HEK293 (cell line): ENCODE measurements at regions not wholly inside any gene's neighbourhood (a gene's known extent, or its start where the extent isn't known, plus 50 kb on each side); places are given as distances from the start of the nearest gene placed in this dataset.

Source experiments
- CTCF ChIA-PET: fragments of 350-600 bp; formaldehyde crosslinking; extraction: SDS; loops from one replicate; lab custom pipeline; 2021; ENCODE audit warnings: antibody characterized with exemption; lab: Yijun Ruan, JAX
- POLR2A ChIA-PET: fragments of 300-600 bp; formaldehyde crosslinking; extraction: SDS; loops from one replicate; lab custom pipeline; 2020; ENCODE audit warnings: antibody characterized with exemption, inconsistent platforms; lab: Yijun Ruan, JAX
- H3K27ac ChIP-seq: fragments of 200-500 bp; sonication (Bioruptor generic); 2 replicates; pipeline ENCODE4 v1.5.1; 2014; ENCODE audit warnings: low read depth, low read length, control low read depth, inconsistent platforms; ENCODE audit errors: extremely low read depth
- H3K36me3 ChIP-seq, 2 experiments: fragments of 200-500 bp in 1 of 2; sonication (Bioruptor generic) in 1 of 2; 1 replicate in 1 of 2; 2 replicates in 1 of 2; pipeline ENCODE4 v1.5.1; 2014 to 2017; ENCODE audit warnings: inconsistent platforms in 2 of 2, low read length in 2 of 2; ENCODE audit not compliant: control insufficient read depth in 2 of 2, insufficient read depth in 1 of 2
- H3K4me1 ChIP-seq: fragments of 200-500 bp; sonication (Bioruptor generic); 2 replicates; pipeline ENCODE4 v1.5.1; 2014; ENCODE audit warnings: mild to moderate bottlenecking, low read length, inconsistent platforms; ENCODE audit not compliant: control insufficient read depth, insufficient read depth
- H3K4me3 ChIP-seq: 2 replicates; pipeline ENCODE4 v1.5.1; 2011; ENCODE audit warnings: low read depth, mild to moderate bottlenecking, control low read depth, low read length, moderate library complexity
- H3K9me3 ChIP-seq: fragments of 200-500 bp; sonication (Bioruptor generic); 2 replicates; pipeline ENCODE4 v1.5.1; 2014; ENCODE audit warnings: low read depth, low read length, inconsistent platforms; ENCODE audit not compliant: control insufficient read depth, insufficient read depth
- AEBP2 ChIP-seq: fragments of 450-650 bp; formaldehyde crosslinking; IDR thresholded peaks from 2 replicates; pipeline ENCODE4 v1.5.1; 2016; ENCODE audit warnings: missing biosample characterization, missing genetic modification characterization, borderline replicate concordance
- GLI4 ChIP-seq: fragments of 450-650 bp; formaldehyde crosslinking; IDR thresholded peaks from 2 replicates; pipeline ENCODE4 v1.5.1; 2016; ENCODE audit warnings: missing biosample characterization, missing genetic modification characterization
- GLIS2 ChIP-seq: fragments of 450-650 bp; formaldehyde crosslinking; IDR thresholded peaks from 2 replicates; pipeline ENCODE4 v1.5.1; 2016; ENCODE audit warnings: missing biosample characterization, missing genetic modification characterization
- HOXC10 ChIP-seq: sonication (generic); formaldehyde crosslinking; IDR thresholded peaks from 2 replicates; pipeline ENCODE4 v1.8.1; 2023; ENCODE audit warnings: mild to moderate bottlenecking, missing genetic modification reagents
- PRDM1 ChIP-seq: fragments of 450-650 bp; formaldehyde crosslinking; IDR thresholded peaks from 2 replicates; pipeline ENCODE4; 2016; ENCODE audit warnings: missing biosample characterization, missing genetic modification characterization
- ZBTB1 ChIP-seq: fragments of 450-650 bp; formaldehyde crosslinking; IDR thresholded peaks from 2 replicates; pipeline ENCODE4 v1.5.1; 2016; ENCODE audit warnings: missing biosample characterization, missing genetic modification characterization
- ZNF114 ChIP-seq: fragments of 450-650 bp; formaldehyde crosslinking; IDR thresholded peaks from 2 replicates; pipeline ENCODE4 v1.5.0; 2017; ENCODE audit warnings: missing biosample characterization, missing genetic modification characterization
- ZNF155 ChIP-seq: fragments of 450-650 bp; formaldehyde crosslinking; IDR thresholded peaks from 2 replicates; pipeline ENCODE4 v1.5.1; 2016; ENCODE audit warnings: missing biosample characterization, missing genetic modification characterization
- ZNF157 ChIP-seq: fragments of 450-650 bp; formaldehyde crosslinking; IDR thresholded peaks from 2 replicates; pipeline ENCODE4 v1.5.1; 2016; ENCODE audit warnings: missing biosample characterization, missing genetic modification characterization
- ZNF169 ChIP-seq: fragments of 450-650 bp; formaldehyde crosslinking; IDR thresholded peaks from 2 replicates; pipeline ENCODE4 v1.5.1; 2016; ENCODE audit warnings: missing biosample characterization, missing genetic modification characterization
- ZNF221 ChIP-seq: fragments of 450-650 bp; formaldehyde crosslinking; IDR thresholded peaks from 2 replicates; pipeline ENCODE4 v1.5.1; 2017; ENCODE audit warnings: missing biosample characterization, missing genetic modification characterization, borderline replicate concordance
- ZNF26 ChIP-seq: fragments of 450-650 bp; formaldehyde crosslinking; IDR thresholded peaks from 2 replicates; pipeline ENCODE4 v1.5.1; 2016; ENCODE audit warnings: missing biosample characterization, missing genetic modification characterization
- ZNF266 ChIP-seq: fragments of 450-650 bp; formaldehyde crosslinking; IDR thresholded peaks from 2 replicates; pipeline ENCODE4 v1.5.1; 2016; ENCODE audit warnings: missing biosample characterization, missing genetic modification characterization, low read depth
- ZNF302 ChIP-seq: fragments of 450-650 bp; formaldehyde crosslinking; IDR thresholded peaks from 2 replicates; pipeline ENCODE4 v1.5.1; 2016; ENCODE audit warnings: missing biosample characterization, missing genetic modification characterization, low read depth
- ZNF324 ChIP-seq: fragments of 450-650 bp; formaldehyde crosslinking; IDR thresholded peaks from 2 replicates; pipeline ENCODE4 v1.5.1; 2016; ENCODE audit warnings: missing biosample characterization, missing genetic modification characterization
- ZNF426 ChIP-seq: fragments of 450-650 bp; formaldehyde crosslinking; IDR thresholded peaks from 2 replicates; pipeline ENCODE4 v1.5.1; 2017; ENCODE audit warnings: missing biosample characterization, missing genetic modification characterization, mild to moderate bottlenecking, inconsistent platforms, moderate library complexity
- ZNF501 ChIP-seq: fragments of 450-650 bp; formaldehyde crosslinking; IDR thresholded peaks from 2 replicates; pipeline ENCODE4 v1.5.1; 2016; ENCODE audit warnings: missing biosample characterization, missing genetic modification characterization
- ZNF596 ChIP-seq: fragments of 450-650 bp; IDR thresholded peaks from 2 replicates; pipeline ENCODE4 v1.5.0; 2018; ENCODE audit warnings: missing biosample characterization, mild to moderate bottlenecking, missing genetic modification characterization, moderate library complexity
- ZNF664 ChIP-seq: fragments of 450-650 bp; formaldehyde crosslinking; IDR thresholded peaks from 2 replicates; pipeline ENCODE4 v1.5.1; 2016; ENCODE audit warnings: missing biosample characterization, missing genetic modification characterization
- ZNF677 ChIP-seq: fragments of 450-650 bp; IDR thresholded peaks from 2 replicates; pipeline ENCODE4 v1.5.0; 2018; ENCODE audit warnings: missing biosample characterization, mild to moderate bottlenecking, missing genetic modification characterization, moderate library complexity
- ZNF701 ChIP-seq: fragments of 450-650 bp; formaldehyde crosslinking; IDR thresholded peaks from 2 replicates; pipeline ENCODE4 v1.5.1; 2016; ENCODE audit warnings: missing biosample characterization, missing genetic modification characterization
- ZNF792 ChIP-seq: fragments of 450-650 bp; formaldehyde crosslinking; IDR thresholded peaks from 2 replicates; pipeline ENCODE4 v1.5.1; 2016; ENCODE audit warnings: missing biosample characterization, missing genetic modification characterization
- ZXDB ChIP-seq: fragments of 450-650 bp; formaldehyde crosslinking; IDR thresholded peaks from 2 replicates; pipeline ENCODE4 v1.5.1; 2016; ENCODE audit warnings: missing biosample characterization, missing genetic modification characterization
- TF ChIP-seq, protein P1 (sequence below): fragments of 450-650 bp; formaldehyde crosslinking; IDR thresholded peaks from 2 replicates; pipeline ENCODE4 v1.5.1; 2017; ENCODE audit warnings: missing biosample characterization, missing genetic modification characterization
- TF ChIP-seq, protein P2 (sequence below): fragments of 450-650 bp; formaldehyde crosslinking; IDR thresholded peaks from 2 replicates; pipeline ENCODE4 v1.5.1; 2016; ENCODE audit warnings: missing biosample characterization, missing genetic modification characterization
- TF ChIP-seq, protein P3 (sequence below): fragments of 450-650 bp; IDR thresholded peaks from 2 replicates; pipeline ENCODE4 v1.5.1; 2018; ENCODE audit warnings: missing biosample characterization, mild to moderate bottlenecking, missing genetic modification characterization

DNA sequence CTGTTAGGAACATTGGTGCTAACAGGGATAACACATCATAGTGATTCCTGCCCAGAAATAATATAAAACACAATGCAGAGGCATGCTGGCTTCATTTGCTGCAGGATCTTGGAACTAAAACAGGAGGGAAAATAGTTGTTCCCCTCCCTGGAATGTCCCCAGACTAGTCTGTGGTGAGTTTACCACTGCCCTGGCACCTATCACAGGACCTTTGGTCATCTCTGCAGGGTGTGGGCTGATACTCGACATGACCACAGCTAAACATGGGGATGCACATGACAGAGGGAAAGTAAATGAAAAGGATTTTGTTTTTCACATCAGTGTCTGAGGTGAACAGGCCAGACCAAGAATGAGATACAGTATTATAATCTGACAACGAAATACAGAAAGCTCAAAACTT is 160.2 kb upstream of the DKK2 start (continued):
- TF ChIP-seq, protein P1, sequence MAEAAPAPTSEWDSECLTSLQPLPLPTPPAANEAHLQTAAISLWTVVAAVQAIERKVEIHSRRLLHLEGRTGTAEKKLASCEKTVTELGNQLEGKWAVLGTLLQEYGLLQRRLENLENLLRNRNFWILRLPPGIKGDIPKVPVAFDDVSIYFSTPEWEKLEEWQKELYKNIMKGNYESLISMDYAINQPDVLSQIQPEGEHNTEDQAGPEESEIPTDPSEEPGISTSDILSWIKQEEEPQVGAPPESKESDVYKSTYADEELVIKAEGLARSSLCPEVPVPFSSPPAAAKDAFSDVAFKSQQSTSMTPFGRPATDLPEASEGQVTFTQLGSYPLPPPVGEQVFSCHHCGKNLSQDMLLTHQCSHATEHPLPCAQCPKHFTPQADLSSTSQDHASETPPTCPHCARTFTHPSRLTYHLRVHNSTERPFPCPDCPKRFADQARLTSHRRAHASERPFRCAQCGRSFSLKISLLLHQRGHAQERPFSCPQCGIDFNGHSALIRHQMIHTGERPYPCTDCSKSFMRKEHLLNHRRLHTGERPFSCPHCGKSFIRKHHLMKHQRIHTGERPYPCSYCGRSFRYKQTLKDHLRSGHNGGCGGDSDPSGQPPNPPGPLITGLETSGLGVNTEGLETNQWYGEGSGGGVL (tag by site-specific recombination): no peak
- no peak for TF ChIP-seq ZNF596 (tag by site-specific recombination)
- TF ChIP-seq ZNF155 (tag by site-specific recombination): no peak
- no peak for TF ChIP-seq GLIS2
- TF ChIP-seq ZNF221 (tag by site-specific recombination): no peak
- TF ChIP-seq ZNF26 (tag by site-specific recombination): no peak
- no peak for TF ChIP-seq ZNF302 (tag by site-specific recombination)
- TF ChIP-seq ZNF266 (tag by site-specific recombination): no peak
- no peak for TF ChIP-seq ZNF426
- no peak for TF ChIP-seq ZNF664 (tag by site-specific recombination)

- no peak overlapping the region for H3K27ac ChIP-seq
- no peaks in the 10 kb centered on the region for H3K4me1 ChIP-seq
- POLR2A ChIA-PET: no interaction called here
- H3K36me3 ChIP-seq: no peaks in the 10 kb centered on the region
- H3K9me3 ChIP-seq: no peaks in the 10 kb centered on the region
- no peak for TF ChIP-seq ZNF114 (tag by site-specific recombination)
- TF ChIP-seq ZNF701 (tag by site-specific recombination): no peak
- TF ChIP-seq ZNF792 (tag by site-specific recombination): no peak
- TF ChIP-seq PRDM1 (tag by site-specific recombination): no peak
- no peak for TF ChIP-seq AEBP2 (tag by site-specific recombination)
- no peak for TF ChIP-seq ZXDB (tag by site-specific recombination)
- no peak for TF ChIP-seq ZBTB1 (tag by site-specific recombination)
- no peak for TF ChIP-seq HOXC10 (CRISPR knock-in tag)
- no peak for TF ChIP-seq ZNF169 (tag by site-specific recombination)
- no peak for TF ChIP-seq ZNF324 (tag by site-specific recombination)
- no peak for TF ChIP-seq ZNF501 (tag by site-specific recombination)
- TF ChIP-seq, all 188 proteins: peak for 0
- H3K4me3 ChIP-seq: no peak overlapping the region
- CTCF ChIA-PET: no interaction called here
These were observed 157.9 kb upstream of the DKK2 start for GRCh38 chr4:107194005-107194404.

DNA sequence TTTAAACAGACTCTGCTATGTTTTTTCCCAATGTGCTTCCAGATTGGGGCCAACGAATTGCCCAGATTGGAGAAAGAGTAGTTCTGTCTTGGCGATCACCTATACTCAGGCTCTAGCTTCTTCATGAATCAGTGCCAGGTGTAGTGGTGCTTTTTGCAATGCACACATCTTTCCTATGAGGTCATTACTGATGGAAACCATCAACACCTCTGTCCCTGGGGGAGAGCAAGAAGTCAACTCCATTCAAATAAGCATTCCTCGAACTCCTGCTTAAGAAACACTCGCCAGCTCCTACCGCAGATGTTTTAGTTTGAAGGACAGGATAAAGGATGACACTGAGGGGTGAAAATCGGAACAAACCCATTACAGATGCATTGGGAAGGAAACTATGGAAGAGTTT is 156.5 kb upstream of the DKK2 start:
- Histone ChIP-seq H3K9me3 (no peaks in the 10 kb centered on the region), H3K27ac (no peak overlapping the region), H3K4me3 (no peak overlapping the region), H3K36me3 (no peaks in the 10 kb centered on the region), H3K4me1 (no peaks in the 10 kb centered on the region)
- ChIA-PET POLR2A (no interaction called here), CTCF (no interaction called here)
- TF ChIP-seq, protein P2, sequence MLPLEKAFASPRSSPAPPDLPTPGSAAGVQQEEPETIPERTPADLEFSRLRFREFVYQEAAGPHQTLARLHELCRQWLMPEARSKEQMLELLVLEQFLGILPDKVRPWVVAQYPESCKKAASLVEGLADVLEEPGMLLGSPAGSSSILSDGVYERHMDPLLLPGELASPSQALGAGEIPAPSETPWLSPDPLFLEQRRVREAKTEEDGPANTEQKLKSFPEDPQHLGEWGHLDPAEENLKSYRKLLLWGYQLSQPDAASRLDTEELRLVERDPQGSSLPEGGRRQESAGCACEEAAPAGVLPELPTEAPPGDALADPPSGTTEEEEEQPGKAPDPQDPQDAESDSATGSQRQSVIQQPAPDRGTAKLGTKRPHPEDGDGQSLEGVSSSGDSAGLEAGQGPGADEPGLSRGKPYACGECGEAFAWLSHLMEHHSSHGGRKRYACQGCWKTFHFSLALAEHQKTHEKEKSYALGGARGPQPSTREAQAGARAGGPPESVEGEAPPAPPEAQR: no peak
- TF ChIP-seq ZNF157: no peak
- TF ChIP-seq GLI4 (tag by site-specific recombination): no peak
- TF ChIP-seq AEBP2 (tag by site-specific recombination): no peak
- TF ChIP-seq ZNF677 (tag by site-specific recombination): no peak
- TF ChIP-seq, protein P3, sequence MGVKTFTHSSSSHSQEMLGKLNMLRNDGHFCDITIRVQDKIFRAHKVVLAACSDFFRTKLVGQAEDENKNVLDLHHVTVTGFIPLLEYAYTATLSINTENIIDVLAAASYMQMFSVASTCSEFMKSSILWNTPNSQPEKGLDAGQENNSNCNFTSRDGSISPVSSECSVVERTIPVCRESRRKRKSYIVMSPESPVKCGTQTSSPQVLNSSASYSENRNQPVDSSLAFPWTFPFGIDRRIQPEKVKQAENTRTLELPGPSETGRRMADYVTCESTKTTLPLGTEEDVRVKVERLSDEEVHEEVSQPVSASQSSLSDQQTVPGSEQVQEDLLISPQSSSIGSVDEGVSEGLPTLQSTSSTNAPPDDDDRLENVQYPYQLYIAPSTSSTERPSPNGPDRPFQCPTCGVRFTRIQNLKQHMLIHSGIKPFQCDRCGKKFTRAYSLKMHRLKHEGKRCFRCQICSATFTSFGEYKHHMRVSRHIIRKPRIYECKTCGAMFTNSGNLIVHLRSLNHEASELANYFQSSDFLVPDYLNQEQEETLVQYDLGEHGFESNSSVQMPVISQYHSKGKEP (tag by site-specific recombination): no peak
